K562 (cell line): ENCODE measurements at regions not wholly inside any gene's neighbourhood (a gene's known extent, or its start where the extent isn't known, plus 50 kb on each side); places are given as distances from the start of the nearest gene placed in this dataset.

ENCODE experiments used
- ETV6 ChIP-seq, 3 experiments: fragments of 150-350 bp in 1 of 3; sonication (generic) in 1 of 3; formaldehyde crosslinking in 1 of 3; IDR thresholded peaks; 2 replicates each; pipeline versions ENCODE4 v1.6.1 to v1.8.0; 2014 to 2022; ENCODE audit warnings: borderline replicate concordance in 2 of 3, low read depth in 2 of 3, antibody characterized with exemption in 1 of 3, low read length in 1 of 3, mild to moderate bottlenecking in 1 of 3, missing genetic modification reagents in 1 of 3
- GABPA ChIP-seq: fragments of 200-800 bp; sonication (Bioruptor generic); conservative IDR thresholded peaks from 2 replicates; pipeline ENCODE4 v1.6.1; 2016; ENCODE audit warnings: low read depth, missing genetic modification characterization, missing compliant biosample characterization
- JUND ChIP-seq, 2 experiments: IDR thresholded peaks; 2 replicates in 1 of 2; 3 replicates in 1 of 2; pipeline ENCODE4 v1.6.1; 2011; ENCODE audit warnings: borderline replicate concordance in 2 of 2, low read depth in 2 of 2, low read length in 2 of 2, improper control_type of control experiment in 1 of 2, missing biosample characterization in 1 of 2, missing genetic modification characterization in 1 of 2, missing genetic modification reagents in 1 of 2
- MYNN ChIP-seq, 2 experiments: sonication (generic); formaldehyde crosslinking in 1 of 2; IDR thresholded peaks; 2 replicates each; pipeline versions ENCODE4 v1.5.0 to v1.6.1; 2016 to 2020; ENCODE audit warnings: antibody characterized with exemption in 1 of 2, missing genetic modification reagents in 1 of 2
- SMAD3 ChIP-seq: fragments of 450-650 bp; formaldehyde crosslinking; conservative IDR thresholded peaks from 2 replicates; pipeline ENCODE4 v1.4.0; 2020; ENCODE audit warnings: mild to moderate bottlenecking
- TAF7 ChIP-seq: fragments of 450-650 bp; IDR thresholded peaks from 2 replicates; pipeline ENCODE4 v1.6.1; 2016; ENCODE audit warnings: missing genetic modification characterization, missing compliant biosample characterization
- YY1 ChIP-seq, 3 experiments: IDR thresholded peaks; 2 replicates each; pipeline ENCODE4 v1.6.1; 2011; ENCODE audit warnings: low read length in 2 of 3, mild to moderate bottlenecking in 2 of 3, moderate library complexity in 2 of 3, borderline replicate concordance in 1 of 3, control low read depth in 1 of 3, low read depth in 1 of 3; ENCODE audit not compliant: insufficient read depth in 3 of 3, insufficient replicate concordance in 2 of 3, control insufficient read depth in 1 of 3, insufficient read length in 1 of 3; ENCODE audit errors: extremely low read depth in 1 of 3
- ZKSCAN1 ChIP-seq: fragments of 150-350 bp; IDR thresholded peaks from 2 replicates; pipeline ENCODE4 v1.6.1; 2016; ENCODE audit warnings: low read depth, low read length
- TF ChIP-seq, protein P1 (sequence below), 3 experiments: IDR thresholded peaks in 2 of 3; conservative IDR thresholded peaks in 1 of 3; 2 replicates each; pipeline ENCODE4 v1.5.1; 2011 to 2012; ENCODE audit warnings: low read length in 3 of 3, mild to moderate bottlenecking in 3 of 3, control low read depth in 2 of 3, improper control_type of control experiment in 1 of 3, inconsistent platforms in 1 of 3, low read depth in 1 of 3, mixed read lengths in 1 of 3, moderate library complexity in 1 of 3; ENCODE audit not compliant: insufficient read depth in 2 of 3
- TF ChIP-seq, protein P2 (sequence below): IDR thresholded peaks from 2 replicates; pipeline ENCODE4 v1.6.1; 2012; ENCODE audit warnings: low read depth, low read length, improper control_type of control experiment, borderline replicate concordance

DNA sequence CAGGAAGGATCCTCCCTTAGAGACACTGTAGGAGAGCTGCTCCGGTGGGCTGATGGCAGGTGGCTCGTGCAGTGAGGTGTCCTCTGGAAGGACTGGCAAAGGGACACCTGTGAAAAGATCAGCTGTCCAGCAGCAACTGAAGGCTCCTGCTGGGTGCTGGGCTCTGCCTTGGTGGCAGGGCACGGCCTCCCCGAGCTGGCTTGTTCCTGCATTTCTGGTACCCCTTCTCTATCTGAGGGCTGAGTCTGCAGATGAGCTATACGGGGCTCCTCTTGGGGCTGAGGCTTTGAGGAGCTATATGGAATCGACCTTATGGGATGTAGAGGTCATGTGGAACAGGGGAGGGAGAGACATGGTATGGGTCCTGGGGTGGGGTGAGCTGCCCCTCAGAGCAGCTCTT is 875.8 kb downstream of the BRD1 start:
- TF ChIP-seq YY1 (IDR thresholded peaks at IDR 0.05; ENCODE audit: borderline replicate concordance in 1 of 3, control insufficient read depth in 1 of 3, extremely low read depth in 1 of 3, insufficient read depth in 3 of 3, insufficient read length in 1 of 3, insufficient replicate concordance in 2 of 3, low read depth in 1 of 3, low read length in 2 of 3) (no peak), MYNN (IDR thresholded peaks at IDR 0.05) (no peak), MYNN (CRISPR knock-in tag; IDR thresholded peaks at IDR 0.05) (no peak), TAF7 (tag) (no peak), ZKSCAN1 (no peak), ETV6 (IDR thresholded peaks at IDR 0.05; ENCODE audit: borderline replicate concordance in 1 of 2, low read depth in 2 of 2, low read length in 1 of 2) (no peak), ETV6 (CRISPR knock-in tag; IDR thresholded peaks at IDR 0.05; ENCODE audit: borderline replicate concordance) (no peak), JUND (IDR thresholded peaks at IDR 0.05; ENCODE audit: borderline replicate concordance, low read depth, low read length) (no peak), JUND (tag; IDR thresholded peaks at IDR 0.05; ENCODE audit: borderline replicate concordance, low read depth, low read length) (no peak), SMAD3 (CRISPR knock-in tag) (no peak), GABPA (tag) (no peak)
- TF ChIP-seq, protein P1, sequence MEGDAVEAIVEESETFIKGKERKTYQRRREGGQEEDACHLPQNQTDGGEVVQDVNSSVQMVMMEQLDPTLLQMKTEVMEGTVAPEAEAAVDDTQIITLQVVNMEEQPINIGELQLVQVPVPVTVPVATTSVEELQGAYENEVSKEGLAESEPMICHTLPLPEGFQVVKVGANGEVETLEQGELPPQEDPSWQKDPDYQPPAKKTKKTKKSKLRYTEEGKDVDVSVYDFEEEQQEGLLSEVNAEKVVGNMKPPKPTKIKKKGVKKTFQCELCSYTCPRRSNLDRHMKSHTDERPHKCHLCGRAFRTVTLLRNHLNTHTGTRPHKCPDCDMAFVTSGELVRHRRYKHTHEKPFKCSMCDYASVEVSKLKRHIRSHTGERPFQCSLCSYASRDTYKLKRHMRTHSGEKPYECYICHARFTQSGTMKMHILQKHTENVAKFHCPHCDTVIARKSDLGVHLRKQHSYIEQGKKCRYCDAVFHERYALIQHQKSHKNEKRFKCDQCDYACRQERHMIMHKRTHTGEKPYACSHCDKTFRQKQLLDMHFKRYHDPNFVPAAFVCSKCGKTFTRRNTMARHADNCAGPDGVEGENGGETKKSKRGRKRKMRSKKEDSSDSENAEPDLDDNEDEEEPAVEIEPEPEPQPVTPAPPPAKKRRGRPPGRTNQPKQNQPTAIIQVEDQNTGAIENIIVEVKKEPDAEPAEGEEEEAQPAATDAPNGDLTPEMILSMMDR (IDR thresholded peaks at IDR 0.05 in 2 of 3, conservative IDR thresholded peaks at IDR 0.05 in 1 of 3; ENCODE audit: insufficient read depth in 2 of 3, low read depth in 1 of 3, low read length in 3 of 3): no peak
- TF ChIP-seq, protein P2, sequence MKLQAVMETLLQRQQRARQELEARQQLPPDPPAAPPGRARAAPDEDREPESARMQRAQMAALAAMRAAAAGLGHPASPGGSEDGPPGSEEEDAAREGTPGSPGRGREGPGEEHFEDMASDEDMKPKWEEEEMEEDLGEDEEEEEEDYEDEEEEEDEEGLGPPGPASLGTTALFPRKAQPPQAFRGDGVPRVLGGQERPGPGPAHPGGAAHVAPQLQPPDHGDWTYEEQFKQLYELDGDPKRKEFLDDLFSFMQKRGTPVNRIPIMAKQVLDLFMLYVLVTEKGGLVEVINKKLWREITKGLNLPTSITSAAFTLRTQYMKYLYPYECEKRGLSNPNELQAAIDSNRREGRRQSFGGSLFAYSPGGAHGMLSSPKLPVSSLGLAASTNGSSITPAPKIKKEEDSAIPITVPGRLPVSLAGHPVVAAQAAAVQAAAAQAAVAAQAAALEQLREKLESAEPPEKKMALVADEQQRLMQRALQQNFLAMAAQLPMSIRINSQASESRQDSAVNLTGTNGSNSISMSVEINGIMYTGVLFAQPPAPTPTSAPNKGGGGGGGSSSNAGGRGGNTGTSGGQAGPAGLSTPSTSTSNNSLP: no peak
